Pancreas (tissue), 10 donors: ENCODE measurements at regions not wholly inside any gene's neighbourhood (a gene's known extent, or its start where the extent isn't known, plus 50 kb on each side); places are given as distances from the start of the nearest gene placed in this dataset.
"Not testable (repeated sequence)": the region's sequence is repeated elsewhere in the genome, so short reads cannot be mapped to it uniquely, and the experiment has no call there.

Experiments used
- ATAC-seq, 4 donors: fragments of 200-7000 bp; cut with Tn5 transposase; one replicate each; pipeline versions ENCODE4 v1.8.0 to v1.9.1; 2020; ENCODE audit warnings: mild to moderate bottlenecking in 4 of 4, moderate library complexity in 4 of 4
- DNase-seq, 6 donors: peaks; one replicate each; pipeline ENCODE4 v3.0.0-alpha.2; 2020
- FAIRE-seq: peaks from 2 replicates; lab custom pipeline; 2012; peaks lifted over from hg19 to GRCh38; lab: Jason Lieb, UNC
- H3K27ac ChIP-seq, 4 donors: fragments of 200-600 bp; sonication (generic); 1 replicate in 3 of 4; 2 replicates in 1 of 4; pipeline versions ENCODE4 v1.5.0 to v1.8.0; 2020
- H3K27me3 ChIP-seq, 4 donors: fragments of 200-600 bp; one replicate each; pipeline ENCODE4 v1.8.0; 2021
- H3K36me3 ChIP-seq, 3 donors: fragments of 200-600 bp; sonication (generic) in 1 of 3; one replicate each; pipeline versions ENCODE4 v1.5.0 to v1.8.0; 2020 to 2021
- H3K4me1 ChIP-seq, 3 donors: fragments of 200-600 bp; one replicate each; pipeline ENCODE4 v1.8.0; 2021
- H3K4me3 ChIP-seq, 4 donors: fragments of 200-600 bp; sonication (generic) in 2 of 4; one replicate each; pipeline versions ENCODE4 v1.5.0 to v1.8.0; 2020 to 2021
- H3K9me3 ChIP-seq, 4 donors: fragments of 200-600 bp; one replicate each; pipeline ENCODE4 v1.8.0; 2021
- WGBS, 2 donors: extraction: QIAGEN DNeasy Blood & Tissue Kit; methylation state at CpG; one replicate each; pipeline ENCODE4 v1.1.7; 2013; 5-methylcytosine and 5-hydroxymethylcytosine counted together
- intact Hi-C, 3 donors: fragments of 100-400 bp; cut with DNase I; formaldehyde crosslinking; loops; one replicate each; pipeline versions ENCODE4 v1.11.1 to v1.14.2; 2022
- TF ChIP-seq, protein P1 (sequence below), 4 donors: fragments of 200-600 bp; sonication (generic) in 3 of 4; IDR thresholded peaks; one replicate each; pipeline versions ENCODE4 v1.5.0 to v1.8.0; 2021; ENCODE audit warnings: antibody characterized with exemption in 4 of 4
- donor health status: healthy with polysubstance abuse.
- donor health status: DM: no; HTN: no; CAD: no; lungs with moderate emphysema.
- donor health status: DM: no; HTN: no; CAD: no.
- donor health status: control.
- donor health status: control.
- donor health status: Bipolar disorder and iron deficiency.
- donor health status: DM: yes; HTN: yes; CAD: no.
- donor health status: DM: no; HTN: no; CAD: no.
- donor health status: DM: no; HTN: no; CAD: no.
- donor health status: DM: yes; HTN: yes; CAD: no.

GRCh38 chr5:110309222-110309621, 417.2 kb downstream of the TMEM232 start:
- 56 to 86% methylated on average over 1 of the region's 1 CpG for WGBS, 2 donors
- no peaks in the 10 kb centered on the region for H3K9me3 ChIP-seq
- FAIRE-seq: no peak
- TF ChIP-seq, protein P1, sequence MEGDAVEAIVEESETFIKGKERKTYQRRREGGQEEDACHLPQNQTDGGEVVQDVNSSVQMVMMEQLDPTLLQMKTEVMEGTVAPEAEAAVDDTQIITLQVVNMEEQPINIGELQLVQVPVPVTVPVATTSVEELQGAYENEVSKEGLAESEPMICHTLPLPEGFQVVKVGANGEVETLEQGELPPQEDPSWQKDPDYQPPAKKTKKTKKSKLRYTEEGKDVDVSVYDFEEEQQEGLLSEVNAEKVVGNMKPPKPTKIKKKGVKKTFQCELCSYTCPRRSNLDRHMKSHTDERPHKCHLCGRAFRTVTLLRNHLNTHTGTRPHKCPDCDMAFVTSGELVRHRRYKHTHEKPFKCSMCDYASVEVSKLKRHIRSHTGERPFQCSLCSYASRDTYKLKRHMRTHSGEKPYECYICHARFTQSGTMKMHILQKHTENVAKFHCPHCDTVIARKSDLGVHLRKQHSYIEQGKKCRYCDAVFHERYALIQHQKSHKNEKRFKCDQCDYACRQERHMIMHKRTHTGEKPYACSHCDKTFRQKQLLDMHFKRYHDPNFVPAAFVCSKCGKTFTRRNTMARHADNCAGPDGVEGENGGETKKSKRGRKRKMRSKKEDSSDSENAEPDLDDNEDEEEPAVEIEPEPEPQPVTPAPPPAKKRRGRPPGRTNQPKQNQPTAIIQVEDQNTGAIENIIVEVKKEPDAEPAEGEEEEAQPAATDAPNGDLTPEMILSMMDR (IDR thresholded peaks at IDR 0.05): no peak
- DNase-seq: no peak
- intact Hi-C loops: no loop called here
- H3K4me3 ChIP-seq: no peak overlapping the region
- H3K27ac ChIP-seq: no peak overlapping the region
- ATAC-seq: no peak
- no peaks in the 10 kb centered on the region for H3K27me3 ChIP-seq
- H3K4me1 ChIP-seq: no peaks in the 10 kb centered on the region
- no peaks in the 10 kb centered on the region for H3K36me3 ChIP-seq

DNA sequence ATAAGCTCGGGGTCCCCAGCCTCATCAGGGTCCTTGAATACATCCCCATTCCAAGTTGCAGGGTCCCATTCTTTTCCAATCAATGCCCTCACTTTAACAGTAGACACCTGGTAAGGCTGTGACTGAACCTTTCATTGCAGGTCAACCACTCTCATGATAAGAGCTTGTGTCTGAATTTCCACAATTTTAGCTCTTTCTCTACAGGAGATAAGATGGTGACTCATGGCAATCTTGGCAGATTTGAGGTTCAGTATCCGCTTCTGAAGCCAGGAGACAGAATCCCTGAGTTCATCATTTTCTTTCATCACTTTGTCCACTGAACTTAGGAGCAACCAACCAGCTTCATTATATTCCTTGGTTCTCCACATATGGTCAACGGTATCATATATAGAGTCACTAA, 409.9 kb downstream of the TMEM232 start:
- WGBS, 2 donors: 50 to 51% methylated on average over 3 of the region's 3 CpGs
- H3K36me3 ChIP-seq, ATAC-seq, H3K27ac ChIP-seq, FAIRE-seq, H3K4me3 ChIP-seq, H3K9me3 ChIP-seq, H3K4me1 ChIP-seq, H3K27me3 ChIP-seq, DNase-seq, intact Hi-C loops: not testable (repeated sequence)

GRCh38 chr5:110321117-110321516, 405.4 kb downstream of the TMEM232 start:
- WGBS, 2 donors: 58 to 78% methylated on average over 1 of the region's 1 CpG
- no peaks in the 10 kb centered on the region for H3K9me3 ChIP-seq
- TF ChIP-seq, protein P1 (IDR thresholded peaks at IDR 0.05): no peak
- H3K36me3 ChIP-seq: no peaks in the 10 kb centered on the region
- FAIRE-seq (no peak), DNase-seq (no peak), ATAC-seq (no peak)
- H3K4me3 ChIP-seq: no peak overlapping the region
- H3K4me1 ChIP-seq: no peaks in the 10 kb centered on the region
- no peak overlapping the region for H3K27ac ChIP-seq
- intact Hi-C loops: no loop called here
- H3K27me3 ChIP-seq: no peaks in the 10 kb centered on the region

- DNase-seq: no peak
- Histone ChIP-seq H3K4me1 (no peaks in the 10 kb centered on the region), H3K27me3 (no peaks in the 10 kb centered on the region), H3K36me3 (no peaks in the 10 kb centered on the region), H3K27ac (no peak overlapping the region), H3K9me3 (no peaks in the 10 kb centered on the region), H3K4me3 (no peak overlapping the region)
- TF ChIP-seq, protein P1 (IDR thresholded peaks at IDR 0.05): no peak
- intact Hi-C loops: no loop called here
- no peak for FAIRE-seq
- ATAC-seq: no peak
- WGBS, 2 donors: 88 to 100% methylated on average over 1 of the region's 1 CpG
These were observed 403.1 kb downstream of the TMEM232 start for GRCh38 chr5:110323357-110323756.

DNA sequence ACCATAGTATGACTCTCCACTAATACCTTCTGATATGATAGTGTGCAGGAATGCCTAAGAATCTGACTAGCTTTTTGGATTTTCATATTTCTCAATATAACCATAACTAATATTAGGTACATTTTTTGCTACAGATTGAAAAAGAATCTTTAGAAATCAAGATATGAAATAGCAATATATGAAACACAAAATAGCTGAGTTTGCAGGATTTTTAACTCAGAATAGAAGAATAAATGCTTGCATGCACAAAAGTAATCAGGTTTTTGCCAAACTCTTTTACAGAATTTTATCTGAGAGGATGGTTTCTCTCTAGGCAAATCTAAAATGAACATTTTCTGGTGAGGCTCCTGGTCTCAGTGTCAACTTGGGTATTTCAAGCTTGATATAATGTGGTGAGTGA, 402.6 kb downstream of the TMEM232 start:
- no peaks in the 10 kb centered on the region for H3K4me1 ChIP-seq
- H3K27me3 ChIP-seq: no peaks in the 10 kb centered on the region
- intact Hi-C loops: no loop called here
- H3K9me3 ChIP-seq: no peaks in the 10 kb centered on the region
- ATAC-seq (no peak), FAIRE-seq (no peak), DNase-seq (no peak)
- H3K36me3 ChIP-seq: no peaks in the 10 kb centered on the region
- TF ChIP-seq, protein P1 (IDR thresholded peaks at IDR 0.05): no peak
- no peak overlapping the region for H3K4me3 ChIP-seq
- no peak overlapping the region for H3K27ac ChIP-seq

- intact Hi-C loops: no loop called here
- TF ChIP-seq, protein P1 (IDR thresholded peaks at IDR 0.05): no peak
- WGBS, 2 donors: 74 to 81% methylated on average over 1 of the region's 1 CpG
- FAIRE-seq (no peak), DNase-seq (no peak), ATAC-seq (no peak)
- Histone ChIP-seq H3K27ac (no peak overlapping the region), H3K9me3 (no peaks in the 10 kb centered on the region), H3K27me3 (no peaks in the 10 kb centered on the region), H3K4me3 (no peak overlapping the region), H3K4me1 (no peaks in the 10 kb centered on the region), H3K36me3 (no peaks in the 10 kb centered on the region)
These were observed 401.6 kb downstream of the TMEM232 start for GRCh38 chr5:110324876-110325275.
